GM23338 (cell line): ENCODE measurements at regions not wholly inside any gene's neighbourhood (a gene's known extent, or its start where the extent isn't known, plus 50 kb on each side); places are given as distances from the start of the nearest gene placed in this dataset.

Experiments
- CREB1 ChIP-seq: fragments of 250-450 bp; sonication (Bioruptor Pico); IDR thresholded peaks from 2 replicates; pipeline ENCODE4 v1.5.0; 2020; ENCODE audit warnings: low read depth, mild to moderate bottlenecking, moderate library complexity
- EZH2phosphoT487 ChIP-seq: fragments of 200-600 bp; sonication (generic); IDR thresholded peaks from one replicate; pipeline ENCODE4 v1.8.1; 2018; ENCODE audit warnings: antibody characterized with exemption; ENCODE audit not compliant: unreplicated experiment
- POLR2AphosphoS5 ChIP-seq: IDR thresholded peaks from 2 replicates; pipeline ENCODE4 v1.6.1; 2016; ENCODE audit warnings: antibody characterized with exemption, low read depth
- TF ChIP-seq, protein P1 (sequence below), 2 experiments: fragments of 200-600 bp in 1 of 2; sonication (generic) in 1 of 2; conservative IDR thresholded peaks; 2 replicates each; pipeline versions ENCODE4 v1.5.1 to v1.6.1; 2016 to 2017; ENCODE audit warnings: antibody characterized with exemption in 2 of 2, low read depth in 2 of 2, mild to moderate bottlenecking in 2 of 2, moderate library complexity in 1 of 2
- TF ChIP-seq, protein P2 (sequence below): IDR thresholded peaks from 2 replicates; pipeline ENCODE4 v1.6.1; 2016; ENCODE audit warnings: antibody characterized with exemption

DNA sequence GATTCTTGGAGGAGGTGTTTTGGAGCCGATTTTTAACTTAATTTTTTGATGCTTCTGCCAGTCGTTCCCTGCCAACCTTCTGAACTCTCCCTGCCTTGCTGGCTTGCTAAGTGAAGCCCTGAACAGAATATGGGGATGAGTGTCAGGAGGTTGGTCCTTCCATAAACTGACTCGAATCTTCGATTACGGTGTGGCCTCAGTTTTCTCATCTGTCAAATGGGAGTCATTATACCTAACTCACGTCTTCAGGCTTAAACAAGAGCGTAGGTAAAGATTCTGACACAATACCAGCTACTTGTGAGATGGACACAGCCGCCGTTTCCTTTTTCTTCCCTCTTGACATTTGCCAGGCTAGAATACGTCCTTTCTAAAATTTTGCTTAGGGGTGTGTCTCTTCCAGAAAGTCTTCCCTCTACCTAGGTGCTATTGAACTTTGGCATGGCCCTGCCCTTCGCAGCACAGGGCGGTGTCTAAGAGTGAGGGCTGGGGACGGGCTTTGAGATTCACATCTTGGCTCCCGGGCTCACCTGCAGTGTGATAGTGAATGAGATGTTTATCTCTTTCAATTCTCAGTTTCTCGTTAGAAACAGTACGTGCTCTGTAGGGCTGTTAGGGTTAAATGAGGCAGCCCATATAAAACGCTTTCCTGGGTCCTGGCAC lies 190.6 kb upstream of the SDK2 start:
- TF ChIP-seq, protein P1, sequence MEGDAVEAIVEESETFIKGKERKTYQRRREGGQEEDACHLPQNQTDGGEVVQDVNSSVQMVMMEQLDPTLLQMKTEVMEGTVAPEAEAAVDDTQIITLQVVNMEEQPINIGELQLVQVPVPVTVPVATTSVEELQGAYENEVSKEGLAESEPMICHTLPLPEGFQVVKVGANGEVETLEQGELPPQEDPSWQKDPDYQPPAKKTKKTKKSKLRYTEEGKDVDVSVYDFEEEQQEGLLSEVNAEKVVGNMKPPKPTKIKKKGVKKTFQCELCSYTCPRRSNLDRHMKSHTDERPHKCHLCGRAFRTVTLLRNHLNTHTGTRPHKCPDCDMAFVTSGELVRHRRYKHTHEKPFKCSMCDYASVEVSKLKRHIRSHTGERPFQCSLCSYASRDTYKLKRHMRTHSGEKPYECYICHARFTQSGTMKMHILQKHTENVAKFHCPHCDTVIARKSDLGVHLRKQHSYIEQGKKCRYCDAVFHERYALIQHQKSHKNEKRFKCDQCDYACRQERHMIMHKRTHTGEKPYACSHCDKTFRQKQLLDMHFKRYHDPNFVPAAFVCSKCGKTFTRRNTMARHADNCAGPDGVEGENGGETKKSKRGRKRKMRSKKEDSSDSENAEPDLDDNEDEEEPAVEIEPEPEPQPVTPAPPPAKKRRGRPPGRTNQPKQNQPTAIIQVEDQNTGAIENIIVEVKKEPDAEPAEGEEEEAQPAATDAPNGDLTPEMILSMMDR (conservative IDR thresholded peaks at IDR 0.05; ENCODE audit: low read depth in 2 of 2), result no peak
- TF ChIP-seq POLR2AphosphoS5 (no peak), CREB1 (CRISPR knock-in tag) (no peak), EZH2phosphoT487 (no peak)
- TF ChIP-seq, protein P2, sequence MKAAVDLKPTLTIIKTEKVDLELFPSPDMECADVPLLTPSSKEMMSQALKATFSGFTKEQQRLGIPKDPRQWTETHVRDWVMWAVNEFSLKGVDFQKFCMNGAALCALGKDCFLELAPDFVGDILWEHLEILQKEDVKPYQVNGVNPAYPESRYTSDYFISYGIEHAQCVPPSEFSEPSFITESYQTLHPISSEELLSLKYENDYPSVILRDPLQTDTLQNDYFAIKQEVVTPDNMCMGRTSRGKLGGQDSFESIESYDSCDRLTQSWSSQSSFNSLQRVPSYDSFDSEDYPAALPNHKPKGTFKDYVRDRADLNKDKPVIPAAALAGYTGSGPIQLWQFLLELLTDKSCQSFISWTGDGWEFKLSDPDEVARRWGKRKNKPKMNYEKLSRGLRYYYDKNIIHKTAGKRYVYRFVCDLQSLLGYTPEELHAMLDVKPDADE, result no peak
